HFF-Myc (cell line): ENCODE measurements at regions not wholly inside any gene's neighbourhood (a gene's known extent, or its start where the extent isn't known, plus 50 kb on each side); places are given as distances from the start of the nearest gene placed in this dataset.

ENCODE experiments used
- DNase-seq: peaks from one replicate; pipeline ENCODE4 v3.0.0-alpha.2; 2011; ENCODE audit warnings: low read depth; ENCODE audit errors: extremely low read depth
- H3K4me3 ChIP-seq: replicated peaks from 2 replicates; pipeline ENCODE4 v1.5.1; 2011; ENCODE audit warnings: low read depth, mild to moderate bottlenecking, control low read depth, low read length
- CTCF ChIP-seq: IDR thresholded peaks from 2 replicates; pipeline ENCODE4 v1.5.1; 2012; ENCODE audit warnings: mild to moderate bottlenecking, low read depth, low read length, control low read depth; ENCODE audit errors: missing control alignments

GRCh38 chr16:85379041-85380001, 233.8 kb upstream of the GSE1 start:
- DNase-seq, result no peak
- H3K4me3 ChIP-seq, result no peak overlapping the region
- no peak for TF ChIP-seq CTCF

GRCh38 chr16:85380002-85380395, 233.1 kb upstream of the GSE1 start:
- DNase-seq, result no peak
- H3K4me3 ChIP-seq, result no peak overlapping the region
- no peak for TF ChIP-seq CTCF

- H3K4me3 ChIP-seq, result no peak overlapping the region
Observed at GRCh38 chr16:85380905-85381737, 232.0 kb upstream of the GSE1 start.

GRCh38 chr16:85381738-85382592, 231.2 kb upstream of the GSE1 start:
- no peak for TF ChIP-seq CTCF
- no peak for DNase-seq
- H3K4me3 ChIP-seq, result no peak overlapping the region

More at GRCh38 chr16:85380905-85381737, 232.0 kb upstream of the GSE1 start:
- TF ChIP-seq CTCF, result no peak
- no peak for DNase-seq

GRCh38 chr16:85382717-85383118, 230.4 kb upstream of the GSE1 start:
- DNase-seq, result no peak
- H3K4me3 ChIP-seq, result no peak overlapping the region
- no peak for TF ChIP-seq CTCF
